ENCODE measurements at regions not wholly inside any gene's neighbourhood (a gene's known extent, or its start where the extent isn't known, plus 50 kb on each side); places are given as distances from the start of the nearest gene placed in this dataset.
"Not testable (repeated sequence)": the region's sequence is repeated elsewhere in the genome, so short reads cannot be mapped to it uniquely, and the experiment has no call there.

GRCh38 chr2:64245631-64246030 lies 101.4 kb upstream of the PELI1 start:
- DNase-seq (ENCODE audit: low read depth) = no peak
- no peak overlapping the region for H3K4me3 ChIP-seq (ENCODE audit: control insufficient read depth, low read depth, low read length)
- TF ChIP-seq, protein P1, sequence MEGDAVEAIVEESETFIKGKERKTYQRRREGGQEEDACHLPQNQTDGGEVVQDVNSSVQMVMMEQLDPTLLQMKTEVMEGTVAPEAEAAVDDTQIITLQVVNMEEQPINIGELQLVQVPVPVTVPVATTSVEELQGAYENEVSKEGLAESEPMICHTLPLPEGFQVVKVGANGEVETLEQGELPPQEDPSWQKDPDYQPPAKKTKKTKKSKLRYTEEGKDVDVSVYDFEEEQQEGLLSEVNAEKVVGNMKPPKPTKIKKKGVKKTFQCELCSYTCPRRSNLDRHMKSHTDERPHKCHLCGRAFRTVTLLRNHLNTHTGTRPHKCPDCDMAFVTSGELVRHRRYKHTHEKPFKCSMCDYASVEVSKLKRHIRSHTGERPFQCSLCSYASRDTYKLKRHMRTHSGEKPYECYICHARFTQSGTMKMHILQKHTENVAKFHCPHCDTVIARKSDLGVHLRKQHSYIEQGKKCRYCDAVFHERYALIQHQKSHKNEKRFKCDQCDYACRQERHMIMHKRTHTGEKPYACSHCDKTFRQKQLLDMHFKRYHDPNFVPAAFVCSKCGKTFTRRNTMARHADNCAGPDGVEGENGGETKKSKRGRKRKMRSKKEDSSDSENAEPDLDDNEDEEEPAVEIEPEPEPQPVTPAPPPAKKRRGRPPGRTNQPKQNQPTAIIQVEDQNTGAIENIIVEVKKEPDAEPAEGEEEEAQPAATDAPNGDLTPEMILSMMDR (IDR thresholded peaks at IDR 0.05; ENCODE audit: control insufficient read depth, insufficient read depth, low read depth, low read length, missing control alignments) = no peak

- no peak for DNase-seq (ENCODE audit: low read depth)
- H3K4me3 ChIP-seq (ENCODE audit: control insufficient read depth, low read depth, low read length) = no peak overlapping the region
These were observed 102.7 kb upstream of the PELI1 start for GRCh38 chr2:64246962-64247361.

GRCh38 chr2:64249426-64249825 lies 105.2 kb upstream of the PELI1 start:
- TF ChIP-seq, protein P1 (IDR thresholded peaks at IDR 0.05; ENCODE audit: control insufficient read depth, insufficient read depth, low read depth, low read length, missing control alignments) = no peak
- no peak overlapping the region for H3K4me3 ChIP-seq (ENCODE audit: control insufficient read depth, low read depth, low read length)
- no peak for DNase-seq (ENCODE audit: low read depth)

More at GRCh38 chr2:64246962-64247361, 102.7 kb upstream of the PELI1 start:
- TF ChIP-seq, protein P1 (IDR thresholded peaks at IDR 0.05; ENCODE audit: control insufficient read depth, insufficient read depth, low read depth, low read length, missing control alignments) = no peak

- TF ChIP-seq, protein P1 (IDR thresholded peaks at IDR 0.05; ENCODE audit: control insufficient read depth, insufficient read depth, low read depth, low read length, missing control alignments) = no peak
- DNase-seq (ENCODE audit: low read depth) = no peak
These were observed 105.8 kb upstream of the PELI1 start for GRCh38 chr2:64250063-64250462.

DNA sequence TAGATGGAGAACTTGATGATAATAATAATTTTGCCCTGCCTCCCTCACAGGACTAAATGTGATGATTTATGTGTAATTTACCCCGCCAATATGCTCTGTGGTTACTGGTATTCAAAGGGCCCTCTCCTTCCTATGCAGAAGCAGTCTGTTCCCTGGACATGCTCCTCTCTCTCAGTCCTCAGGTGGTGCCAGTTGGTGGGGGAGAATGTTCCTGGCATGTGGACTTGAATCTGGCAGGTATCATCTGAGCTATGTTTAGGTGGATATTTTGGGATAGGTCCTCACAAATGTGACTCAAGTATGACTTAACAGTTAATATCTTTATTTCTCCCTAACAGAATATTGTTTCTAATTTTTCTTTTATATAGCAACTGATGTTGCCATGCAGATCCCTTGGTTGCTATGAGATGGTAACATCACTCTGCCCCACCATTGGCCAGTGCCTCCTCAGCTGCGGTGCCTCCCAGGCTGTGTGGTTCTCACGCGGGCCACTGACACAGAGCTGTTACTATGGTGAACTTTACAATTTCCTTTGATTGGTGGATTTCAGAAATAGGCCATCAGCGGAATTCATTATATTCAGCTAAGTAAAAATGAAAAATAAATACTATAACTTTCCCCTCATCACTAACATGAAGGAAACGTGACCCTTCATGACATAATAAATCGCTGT lies 106.7 kb upstream of the PELI1 start:
- TF ChIP-seq, protein P1 (IDR thresholded peaks at IDR 0.05; ENCODE audit: control insufficient read depth, insufficient read depth, low read depth, low read length, missing control alignments) = no peak
- no peak for DNase-seq (ENCODE audit: low read depth)
- no peak overlapping the region for H3K4me3 ChIP-seq (ENCODE audit: control insufficient read depth, low read depth, low read length)

More at GRCh38 chr2:64250063-64250462, 105.8 kb upstream of the PELI1 start:
- H3K4me3 ChIP-seq (ENCODE audit: control insufficient read depth, low read depth, low read length) = no peak overlapping the region

- H3K4me3 ChIP-seq (ENCODE audit: control insufficient read depth, low read depth, low read length) = no peak overlapping the region
- DNase-seq (ENCODE audit: low read depth) = no peak
- TF ChIP-seq, protein P1 (IDR thresholded peaks at IDR 0.05; ENCODE audit: control insufficient read depth, insufficient read depth, low read depth, low read length, missing control alignments) = no peak
These were observed 107.5 kb upstream of the PELI1 start for GRCh38 chr2:64251497-64252250.

DNA sequence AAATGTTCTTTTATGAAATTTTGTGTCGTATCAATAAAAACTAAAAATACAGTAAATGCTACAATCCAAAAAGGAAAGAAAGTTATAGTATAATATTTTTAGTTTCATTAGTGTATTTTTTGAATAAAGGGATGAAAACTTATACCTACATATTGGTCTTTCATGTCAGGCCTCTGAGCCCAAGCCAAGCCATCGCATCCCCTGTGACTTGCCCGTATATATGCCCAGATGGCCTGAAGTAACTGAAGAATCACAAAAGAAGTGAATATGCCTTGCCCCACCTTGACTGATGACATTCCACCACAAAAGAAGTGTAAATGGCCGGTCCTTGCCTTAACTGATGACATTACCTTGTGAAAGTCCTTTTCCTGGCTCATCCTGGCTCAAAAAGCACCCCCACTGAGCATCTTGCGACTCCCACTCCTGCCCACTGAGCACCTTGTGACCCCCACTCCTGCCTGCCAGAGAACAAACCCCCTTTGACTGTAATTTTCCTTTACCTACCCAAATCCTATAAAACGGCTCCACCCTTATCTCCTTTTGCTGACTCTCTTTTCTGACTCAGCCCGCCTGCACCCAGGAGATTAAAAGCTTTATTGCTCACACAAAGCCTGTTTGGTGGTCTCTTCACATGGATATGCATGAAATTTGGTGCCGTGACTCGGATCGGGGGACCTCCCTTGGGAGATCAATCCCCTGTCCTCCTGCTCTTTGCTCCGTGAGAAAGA lies 108.2 kb upstream of the PELI1 start:
- DNase-seq (ENCODE audit: low read depth); H3K4me3 ChIP-seq (ENCODE audit: control insufficient read depth, low read depth, low read length): not testable (repeated sequence)

DNA sequence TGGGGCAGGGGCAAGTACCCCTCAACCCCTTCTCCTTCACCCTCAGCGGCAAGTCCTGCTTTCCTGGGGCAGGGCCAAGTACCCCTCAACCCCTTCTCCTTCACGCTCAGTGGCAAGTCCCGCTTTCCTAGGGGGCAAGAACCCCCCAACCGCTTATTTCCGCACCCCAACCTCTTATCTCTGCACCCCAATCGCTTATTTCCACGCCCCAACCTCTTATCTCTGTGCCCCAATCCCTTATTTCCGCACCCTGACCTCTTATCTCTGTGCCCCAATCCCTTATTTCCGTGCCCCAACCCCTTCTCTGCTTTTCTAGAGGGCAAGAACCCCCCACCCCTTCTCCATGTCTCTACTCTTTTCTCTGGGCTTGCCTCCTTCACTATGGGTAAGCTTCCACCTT lies 109.2 kb upstream of the PELI1 start:
- H3K4me3 ChIP-seq (ENCODE audit: control insufficient read depth, low read depth, low read length); DNase-seq (ENCODE audit: low read depth): not testable (repeated sequence)
